ENCODE measurements at regions not wholly inside any gene's neighbourhood (a gene's known extent, or its start where the extent isn't known, plus 50 kb on each side); places are given as distances from the start of the nearest gene placed in this dataset.

DNA sequence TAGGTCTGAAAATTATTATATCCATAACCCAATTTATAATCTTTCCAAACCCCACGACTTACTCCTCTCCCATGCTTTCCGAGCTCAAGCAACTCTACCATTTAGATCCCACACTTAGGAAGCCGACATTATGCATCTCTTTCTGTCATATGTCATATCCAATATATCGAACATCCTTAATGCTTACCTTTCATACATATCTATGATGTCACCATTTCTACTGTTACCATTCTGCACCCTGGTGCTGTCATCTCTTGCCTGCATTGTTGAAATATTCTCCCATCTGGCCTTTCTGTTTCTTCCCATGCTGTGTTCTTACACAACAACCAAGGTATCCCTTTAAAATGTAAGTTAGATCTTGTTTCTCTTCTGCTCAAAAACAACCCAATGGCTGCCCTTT, 127.1 kb upstream of the MC4R start:
- WGBS (ENCODE audit: insufficient coverage, low coverage, missing lambda C conversion rate), result 3% methylated on average over 4 of the region's 4 CpGs

DNA sequence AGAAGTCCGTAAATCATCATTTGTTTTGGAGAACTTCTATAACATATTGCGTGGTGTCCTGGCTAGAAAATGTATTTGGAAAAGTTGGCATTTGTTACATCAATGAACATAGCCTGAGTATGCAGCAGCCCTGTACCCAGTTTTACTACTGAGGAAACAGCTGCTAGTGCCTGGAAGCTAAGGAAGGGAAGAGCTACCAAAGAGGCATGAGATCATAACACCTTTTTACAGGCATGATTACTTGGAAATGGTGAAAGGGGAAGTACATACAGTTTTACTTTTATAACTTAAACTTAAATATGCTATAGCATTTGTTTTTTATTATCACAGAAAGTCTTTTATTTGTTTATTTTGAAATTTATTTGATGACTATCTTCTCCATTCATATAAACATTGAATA, 128.4 kb upstream of the MC4R start:
- H3K9me3 ChIP-seq (replicated peaks; ENCODE audit: control insufficient read depth, insufficient read depth, low read depth, low read length), result no peaks in the 10 kb centered on the region
- POLR2A ChIA-PET, result no interaction called here
- H3K4me1 ChIP-seq (replicated peaks in 1 of 2; ENCODE audit: control insufficient read depth in 2 of 2, insufficient read depth in 2 of 2, low read length in 2 of 2), result no peaks in the 10 kb centered on the region
- in situ Hi-C loops (cut with MboI) (no loop called here), intact Hi-C loops (cut with micrococcal nuclease) (no loop called here)
- CTCF ChIA-PET (ENCODE audit: low intra/inter-chr PET ratio), result no interaction called here
- 0% methylated on average over 2 of the region's 2 CpGs for WGBS (ENCODE audit: insufficient coverage, low coverage, missing lambda C conversion rate)
- H3K4me3 ChIP-seq, result no peak overlapping the region
- TF ChIP-seq, protein P1, sequence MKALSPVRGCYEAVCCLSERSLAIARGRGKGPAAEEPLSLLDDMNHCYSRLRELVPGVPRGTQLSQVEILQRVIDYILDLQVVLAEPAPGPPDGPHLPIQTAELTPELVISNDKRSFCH (CRISPR knock-in tag; IDR thresholded peaks at IDR 0.05), result no peak
- TF ChIP-seq, protein P1 (tag; IDR thresholded peaks at IDR 0.05), result no peak
- no peaks in the 10 kb centered on the region for H3K27me3 ChIP-seq (ENCODE audit: control insufficient read depth in 2 of 2, insufficient read depth in 2 of 2, low read length in 2 of 2)
- BruUV-seq (replicated peaks), result no TSS peak
- DNase-seq (ENCODE audit: extremely low read depth in 1 of 4, low spot score in 3 of 4), result no peak
- no peaks in the 10 kb centered on the region for H3K36me3 ChIP-seq (ENCODE audit: control insufficient read depth, insufficient read depth, low read length)
- no peak overlapping the region for H3K9ac ChIP-seq (ENCODE audit: insufficient read depth in 1 of 2, low read depth in 2 of 2, low read length in 2 of 2)
- H2AFZ ChIP-seq (ENCODE audit: low read depth, low read length), result no peak overlapping the region
- no peak overlapping the region for H3K27ac ChIP-seq (ENCODE audit: extremely low read depth, low read depth, low read length)
- H3K9me1 ChIP-seq (ENCODE audit: control insufficient read depth, insufficient read depth, low read length), result no peaks in the 10 kb centered on the region
- H3K4me2 ChIP-seq (ENCODE audit: insufficient read depth, low read length), result no peak overlapping the region
- no peak for ATAC-seq
- no peaks in the 10 kb centered on the region for H4K20me1 ChIP-seq (replicated peaks; ENCODE audit: control insufficient read depth, insufficient read depth, low read length)
- no peak for FAIRE-seq
- no peaks in the 10 kb centered on the region for H3K79me2 ChIP-seq (ENCODE audit: control insufficient read depth, insufficient read depth, low read length)

More for the DNA sequence above, 127.1 kb upstream of the MC4R start:
- intact Hi-C loops (cut with micrococcal nuclease) (no loop called here), in situ Hi-C loops (cut with MboI) (no loop called here)
- H4K20me1 ChIP-seq (replicated peaks; ENCODE audit: control insufficient read depth, insufficient read depth, low read length), result no peaks in the 10 kb centered on the region
- H3K4me1 ChIP-seq (replicated peaks in 1 of 2; ENCODE audit: control insufficient read depth in 2 of 2, insufficient read depth in 2 of 2, low read length in 2 of 2), result no peaks in the 10 kb centered on the region
- FAIRE-seq (no peak), DNase-seq (ENCODE audit: extremely low read depth in 1 of 4, low spot score in 3 of 4) (no peak), ATAC-seq (no peak)
- no peaks in the 10 kb centered on the region for H3K27me3 ChIP-seq (ENCODE audit: control insufficient read depth in 2 of 2, insufficient read depth in 2 of 2, low read length in 2 of 2)
- BruUV-seq (replicated peaks), result no TSS peak
- no peaks in the 10 kb centered on the region for H3K36me3 ChIP-seq (ENCODE audit: control insufficient read depth, insufficient read depth, low read length)
- no peaks in the 10 kb centered on the region for H3K9me1 ChIP-seq (ENCODE audit: control insufficient read depth, insufficient read depth, low read length)
- ChIA-PET POLR2A (no interaction called here), CTCF (ENCODE audit: low intra/inter-chr PET ratio) (no interaction called here)
- H3K9ac ChIP-seq (ENCODE audit: insufficient read depth in 1 of 2, low read depth in 2 of 2, low read length in 2 of 2), result no peak overlapping the region
- H3K79me2 ChIP-seq (ENCODE audit: control insufficient read depth, insufficient read depth, low read length), result no peaks in the 10 kb centered on the region
- no peak for TF ChIP-seq TEAD4 (IDR thresholded peaks at IDR 0.05; ENCODE audit: low read length)
- no peak for TF ChIP-seq TEAD4 (CRISPR knock-in tag; IDR thresholded peaks at IDR 0.05; ENCODE audit: borderline replicate concordance)
- no peak for TF ChIP-seq SPI1 (IDR thresholded peaks at IDR 0.05; ENCODE audit: borderline replicate concordance, low read depth, low read length)
- TF ChIP-seq HEY1 (CRISPR knock-in tag; IDR thresholded peaks at IDR 0.05; ENCODE audit: borderline replicate concordance), result no peak
- H2AFZ ChIP-seq (ENCODE audit: low read depth, low read length), result no peak overlapping the region
- H3K9me3 ChIP-seq (replicated peaks; ENCODE audit: control insufficient read depth, insufficient read depth, low read depth, low read length), result no peaks in the 10 kb centered on the region
- H3K27ac ChIP-seq (ENCODE audit: extremely low read depth, low read depth, low read length), result no peak overlapping the region
- no peak overlapping the region for H3K4me2 ChIP-seq (ENCODE audit: insufficient read depth, low read length)
- H3K4me3 ChIP-seq, result no peak overlapping the region
